H7 (cell line): ENCODE measurements at regions not wholly inside any gene's neighbourhood (a gene's known extent, or its start where the extent isn't known, plus 50 kb on each side); places are given as distances from the start of the nearest gene placed in this dataset.
"Not testable (repeated sequence)": the region's sequence is repeated elsewhere in the genome, so short reads cannot be mapped to it uniquely, and the experiment has no call there.

Experiments used
- DNase-seq: peaks from one replicate; pipeline ENCODE4 v3.0.0; 2012
- H3K27me3 ChIP-seq: 2 replicates; pipeline ENCODE4 v1.6.0; 2011; ENCODE audit warnings: mild to moderate bottlenecking, low read length; ENCODE audit not compliant: control insufficient read depth, insufficient read depth
- H3K36me3 ChIP-seq: replicated peaks from 2 replicates; pipeline ENCODE4 v1.5.1; 2011; ENCODE audit warnings: low read length; ENCODE audit not compliant: control insufficient read depth, insufficient read depth
- H3K4me3 ChIP-seq: 2 replicates; pipeline ENCODE4 v1.5.1; 2011; ENCODE audit warnings: low read depth, mild to moderate bottlenecking, control low read depth, low read length, moderate library complexity; ENCODE audit not compliant: insufficient read depth

DNA sequence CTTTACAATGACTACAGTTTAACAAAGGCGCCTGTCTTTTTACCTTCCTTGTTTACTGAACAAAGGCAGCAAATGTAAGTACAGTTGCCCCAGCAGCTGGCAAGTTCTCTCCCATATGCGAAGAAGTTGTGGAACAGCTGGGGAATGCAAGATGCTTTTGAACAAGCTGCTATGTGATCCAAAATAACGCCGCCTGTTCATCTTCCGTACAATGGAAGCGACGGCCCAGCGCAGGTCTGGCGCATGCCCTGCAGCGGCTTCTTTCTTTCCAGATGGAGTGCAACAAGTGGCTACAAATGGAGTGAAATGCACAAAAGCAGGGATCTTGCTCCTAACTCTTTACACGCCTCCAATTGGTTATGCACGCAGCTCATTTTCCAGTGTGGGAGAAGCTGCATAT is 97.0 kb upstream of the SVIL start:
- Histone ChIP-seq H3K27me3 (peaks cover 22% of the 10 kb centered on the region), H3K36me3 (no peaks in the 10 kb centered on the region), H3K4me3 (no peak overlapping the region)
- DNase-seq: no peak

DNA sequence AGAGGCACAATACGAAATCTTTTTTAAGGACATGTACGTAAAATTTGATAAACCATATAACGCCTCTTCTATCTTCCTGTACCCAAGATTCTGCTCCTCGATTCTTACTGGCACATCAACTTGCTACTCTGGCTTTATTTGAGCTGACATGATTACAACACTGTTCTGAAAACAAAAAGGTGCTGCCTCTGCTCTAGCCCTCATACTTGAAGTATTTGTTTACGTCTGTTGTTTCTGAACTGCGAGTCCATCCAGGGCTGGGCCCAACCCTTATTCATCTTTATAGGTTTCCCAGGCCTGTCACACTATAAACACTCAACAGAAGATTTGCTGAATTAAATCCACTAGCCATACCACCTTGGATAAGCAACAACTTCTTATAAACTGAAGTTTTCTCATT is 96.2 kb upstream of the SVIL start:
- Histone ChIP-seq H3K27me3 (peaks cover 17% of the 10 kb centered on the region; the same call in 1 of the 2 replicates), H3K36me3 (no peaks in the 10 kb centered on the region), H3K4me3 (no peak overlapping the region)
- no peak for DNase-seq

DNA sequence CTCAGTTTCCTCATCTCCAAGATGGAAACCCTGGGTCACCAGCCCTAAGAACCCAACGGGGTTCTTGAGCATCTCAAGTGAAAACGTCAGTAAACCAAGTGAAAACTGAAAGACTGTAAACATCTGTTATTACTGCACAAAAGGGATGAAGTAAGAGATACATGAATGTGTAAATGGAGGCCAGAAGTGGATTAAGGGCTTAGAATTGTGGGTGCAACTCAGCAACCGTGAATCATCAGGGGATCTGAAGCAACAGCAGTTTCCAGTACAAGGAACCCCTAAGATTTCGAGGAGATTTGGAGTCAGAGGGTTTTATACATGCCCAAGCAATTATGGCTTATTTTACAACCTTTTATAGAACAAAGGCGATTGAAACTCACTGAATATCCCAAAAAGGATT is 95.7 kb upstream of the SVIL start:
- Histone ChIP-seq H3K36me3 (no peaks in the 10 kb centered on the region), H3K4me3 (no peak overlapping the region), H3K27me3 (peaks cover 17% of the 10 kb centered on the region; the same call in 1 of the 2 replicates)
- DNase-seq: no peak

DNA sequence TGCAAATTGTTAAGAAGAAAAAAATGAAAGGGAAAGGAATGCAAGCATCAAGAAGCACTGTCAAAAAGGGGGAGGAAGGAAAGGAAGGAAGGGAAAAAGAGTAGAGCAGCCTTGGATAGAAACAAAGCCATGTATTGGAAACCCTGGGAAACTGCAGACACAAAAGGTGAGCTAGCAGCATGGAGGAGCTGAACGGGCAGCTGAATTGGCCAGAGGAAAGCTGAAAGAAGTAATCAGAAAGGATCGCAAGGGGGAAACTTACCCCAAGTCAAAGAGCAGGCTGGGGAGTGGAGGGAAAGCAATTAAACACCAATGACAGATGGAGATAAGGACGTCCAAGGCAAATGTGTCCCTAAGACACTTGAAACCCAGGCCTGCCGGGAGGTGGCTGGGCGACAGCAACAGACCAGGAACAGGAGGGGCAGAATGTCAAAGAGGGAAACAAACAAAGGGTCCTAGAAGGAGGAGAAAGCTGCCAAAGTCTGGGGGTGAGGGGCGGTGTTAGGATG is 93.8 kb upstream of the SVIL start:
- Histone ChIP-seq H3K4me3 (no peak overlapping the region), H3K36me3 (no peaks in the 10 kb centered on the region), H3K27me3 (peaks cover 2% of the 10 kb centered on the region; the same call in 1 of the 2 replicates)
- peak; percentile 52 for DNase-seq

DNA sequence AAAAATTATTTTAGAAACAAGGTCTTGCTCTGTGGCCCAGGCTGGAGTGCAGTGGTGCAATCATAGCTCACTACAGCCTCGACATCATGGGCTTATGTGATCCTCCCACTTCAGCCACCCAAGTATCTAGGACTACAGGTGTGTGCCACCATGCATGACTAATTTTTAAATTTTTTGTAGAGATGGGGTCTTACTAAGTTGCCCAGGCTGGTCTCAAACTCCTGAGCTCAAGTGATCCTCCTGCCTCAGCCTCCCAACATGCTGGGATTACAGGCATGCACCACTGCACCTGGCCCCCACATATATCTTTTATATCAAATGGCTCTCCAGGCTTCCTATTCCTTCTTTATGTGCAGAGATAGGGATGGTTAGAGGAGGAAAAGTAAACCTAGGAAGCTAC is 91.2 kb upstream of the SVIL start:
- not testable (repeated sequence) for DNase-seq, H3K4me3 ChIP-seq

DNA sequence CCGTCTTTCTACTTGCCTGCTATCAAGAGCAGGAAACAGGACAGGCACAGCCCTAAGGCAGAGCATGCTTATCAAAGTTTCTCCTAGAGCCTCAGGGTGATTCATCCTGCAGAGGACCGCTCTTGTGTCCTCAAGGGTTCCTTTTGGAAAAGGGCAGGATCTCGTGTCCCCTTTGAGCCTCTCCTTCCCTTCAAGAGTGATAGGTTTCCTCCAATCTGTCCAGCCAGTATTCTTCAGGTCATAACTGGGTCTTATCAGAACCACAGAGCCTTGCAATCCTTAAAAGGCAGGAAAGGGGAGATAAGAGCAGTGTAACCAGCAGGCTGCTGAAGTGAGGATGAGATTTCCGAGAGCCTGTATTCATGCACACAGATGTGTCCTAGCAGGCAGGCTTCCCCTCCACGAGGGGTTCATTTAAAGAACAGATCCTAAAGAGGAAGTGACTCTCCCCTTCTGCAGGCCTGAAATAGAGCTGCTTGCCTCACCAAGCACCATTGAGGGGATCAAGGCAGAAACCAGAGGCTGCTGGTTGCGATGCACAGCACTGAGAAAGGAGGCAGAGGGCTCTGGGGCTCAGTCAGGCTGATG is 90.5 kb upstream of the SVIL start:
- H3K27me3 ChIP-seq: no peaks in the 10 kb centered on the region
- no peak for DNase-seq
- H3K4me3 ChIP-seq: no peak overlapping the region

More for the DNA sequence above, 91.2 kb upstream of the SVIL start:
- not testable (repeated sequence) for H3K36me3 ChIP-seq, H3K27me3 ChIP-seq

DNA sequence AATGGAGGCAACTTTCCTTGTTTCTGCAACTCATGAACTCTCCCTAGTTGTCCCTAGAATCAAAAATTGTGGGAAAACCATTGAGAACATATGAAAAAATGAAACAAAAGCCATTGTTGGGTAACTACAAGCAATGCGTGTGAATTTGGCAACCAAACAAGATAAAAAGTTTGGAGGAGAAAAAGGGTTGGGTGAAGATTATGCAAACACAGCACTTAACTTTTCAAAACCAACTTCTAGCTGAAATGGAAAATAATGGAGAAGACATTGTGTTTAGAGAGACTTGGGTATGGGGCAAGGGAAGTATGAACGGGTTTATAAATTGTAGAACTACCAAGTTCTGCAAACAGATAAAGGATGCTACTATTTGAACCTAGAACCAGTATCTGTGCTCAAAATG is 89.0 kb upstream of the SVIL start:
- no peaks in the 10 kb centered on the region for H3K36me3 ChIP-seq
- DNase-seq: no peak
- no peaks in the 10 kb centered on the region for H3K27me3 ChIP-seq
- H3K4me3 ChIP-seq: no peak overlapping the region

More for the DNA sequence above, 90.5 kb upstream of the SVIL start:
- H3K36me3 ChIP-seq: no peaks in the 10 kb centered on the region

DNA sequence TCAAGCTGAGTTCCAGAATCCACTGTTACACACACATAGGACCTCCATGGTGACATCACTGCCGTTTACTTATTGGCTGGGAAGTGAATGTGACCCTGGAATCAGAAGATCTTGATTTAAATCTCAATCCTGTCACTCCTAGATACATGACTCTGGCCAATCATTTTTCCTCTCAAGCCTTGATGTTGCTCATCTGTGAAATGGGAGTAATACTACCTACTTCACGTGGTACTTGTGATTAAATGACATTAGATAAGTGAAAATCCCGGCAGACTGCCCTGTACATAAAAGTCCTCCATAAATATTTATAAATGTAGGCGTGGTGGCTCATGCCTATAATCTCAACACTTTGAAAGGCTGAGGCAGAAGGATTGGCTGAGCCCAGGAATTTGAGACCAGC is 88.0 kb upstream of the SVIL start:
- H3K27me3 ChIP-seq: no peaks in the 10 kb centered on the region
- no peak overlapping the region for H3K4me3 ChIP-seq
- H3K36me3 ChIP-seq: no peaks in the 10 kb centered on the region
- no peak for DNase-seq

DNA sequence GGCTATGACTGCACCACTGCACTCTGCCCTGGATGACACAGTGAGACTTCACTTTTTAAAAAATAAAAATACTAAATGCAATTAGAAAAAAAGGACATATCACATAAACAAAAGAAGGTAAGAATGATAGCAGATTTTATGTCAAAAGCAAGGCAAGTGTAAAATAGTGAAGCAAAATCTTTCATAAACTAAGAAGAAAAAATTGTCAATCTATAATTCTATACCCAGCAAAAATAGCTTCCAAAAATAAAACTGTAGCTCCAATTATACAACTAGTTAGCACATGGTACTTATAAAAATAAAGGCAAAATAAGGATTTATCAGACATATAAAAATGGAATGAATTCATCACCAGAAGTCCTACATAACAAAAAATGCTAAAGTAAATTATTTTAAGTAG is 85.4 kb upstream of the SVIL start:
- H3K36me3 ChIP-seq: no peaks in the 10 kb centered on the region

DNA sequence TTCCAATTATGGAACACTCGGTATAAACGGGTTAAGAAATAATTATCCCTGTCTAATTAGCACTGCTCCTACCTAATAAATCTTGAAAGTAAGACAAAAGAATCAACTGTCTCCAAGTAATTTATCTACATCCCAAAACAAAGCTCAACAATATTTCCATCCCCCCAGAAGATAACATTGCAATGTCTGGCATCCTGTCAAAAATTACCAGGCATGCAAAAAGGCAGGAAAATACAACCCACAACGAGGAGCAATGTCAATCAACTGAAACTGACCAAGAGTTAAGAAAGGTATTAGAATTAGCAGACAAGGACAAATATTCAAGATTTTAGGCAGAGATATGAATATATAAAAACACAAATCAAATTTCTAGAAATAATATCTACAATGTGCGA is 84.5 kb upstream of the SVIL start:
- DNase-seq: no peak
- Histone ChIP-seq H3K4me3 (no peak overlapping the region), H3K36me3 (no peaks in the 10 kb centered on the region), H3K27me3 (no peaks in the 10 kb centered on the region)

More for the DNA sequence above, 85.4 kb upstream of the SVIL start:
- no peaks in the 10 kb centered on the region for H3K27me3 ChIP-seq
- H3K4me3 ChIP-seq: no peak overlapping the region
- DNase-seq: no peak

DNA sequence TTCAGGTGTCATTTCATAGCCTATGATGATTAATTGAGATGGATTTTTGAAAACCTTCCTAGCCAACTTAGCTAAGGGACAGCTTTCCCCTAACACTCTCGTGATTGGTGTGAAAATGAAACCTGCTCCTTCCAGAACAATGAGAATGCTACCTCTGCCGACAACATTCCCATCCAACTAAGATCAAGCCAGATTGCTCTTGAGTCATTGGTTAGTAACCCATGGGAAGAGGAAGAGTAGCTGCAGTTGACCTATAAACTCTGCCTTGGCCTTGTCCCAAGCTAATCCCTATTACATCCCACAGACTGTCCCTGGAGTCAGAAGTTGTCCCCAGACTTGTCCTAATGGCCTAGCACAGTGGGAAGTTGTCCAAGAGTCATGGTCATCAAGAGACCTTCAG is 80.5 kb upstream of the SVIL start:
- DNase-seq: no peak
- H3K36me3 ChIP-seq: no peaks in the 10 kb centered on the region
- H3K4me3 ChIP-seq: no peak overlapping the region
- no peaks in the 10 kb centered on the region for H3K27me3 ChIP-seq

DNA sequence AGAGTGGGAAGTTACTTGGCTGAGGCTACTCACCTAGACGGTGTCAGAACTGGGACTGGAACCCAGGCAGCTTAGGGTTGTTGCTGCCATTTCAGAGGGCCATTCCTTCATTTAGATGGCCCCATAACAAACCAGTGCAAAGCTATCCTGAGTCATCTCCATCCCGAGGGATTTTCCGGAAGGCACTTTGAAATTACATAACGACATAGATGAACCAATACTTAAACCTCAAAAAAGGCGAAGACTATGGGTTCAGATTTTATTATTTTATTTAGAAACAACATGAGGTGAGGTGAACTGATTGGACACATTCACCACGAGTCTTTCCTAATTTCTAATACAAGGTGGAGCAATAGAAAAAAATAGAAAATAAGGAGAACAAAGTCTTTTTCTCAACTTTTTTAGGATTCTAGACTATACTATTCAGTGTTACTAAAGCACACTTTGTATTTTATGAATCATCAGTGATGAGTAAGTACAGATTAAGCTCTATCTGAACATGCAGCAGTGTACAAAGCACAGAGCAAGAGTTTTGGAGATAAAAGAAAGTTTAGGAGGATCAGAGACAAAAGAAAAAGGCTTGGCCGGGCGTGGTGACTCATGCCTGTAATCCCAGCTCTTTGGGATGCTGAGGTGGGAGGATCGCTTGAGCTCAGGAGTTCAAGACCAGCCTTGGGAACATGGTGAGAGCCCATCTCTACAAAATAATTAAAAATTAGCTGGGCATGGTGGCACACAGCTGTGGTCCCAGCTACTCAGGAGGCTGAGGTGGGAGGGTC is 79.5 kb upstream of the SVIL start:
- Histone ChIP-seq H3K4me3 (no peak overlapping the region), H3K36me3 (no peaks in the 10 kb centered on the region), H3K27me3 (no peaks in the 10 kb centered on the region)
- no peak for DNase-seq

DNA sequence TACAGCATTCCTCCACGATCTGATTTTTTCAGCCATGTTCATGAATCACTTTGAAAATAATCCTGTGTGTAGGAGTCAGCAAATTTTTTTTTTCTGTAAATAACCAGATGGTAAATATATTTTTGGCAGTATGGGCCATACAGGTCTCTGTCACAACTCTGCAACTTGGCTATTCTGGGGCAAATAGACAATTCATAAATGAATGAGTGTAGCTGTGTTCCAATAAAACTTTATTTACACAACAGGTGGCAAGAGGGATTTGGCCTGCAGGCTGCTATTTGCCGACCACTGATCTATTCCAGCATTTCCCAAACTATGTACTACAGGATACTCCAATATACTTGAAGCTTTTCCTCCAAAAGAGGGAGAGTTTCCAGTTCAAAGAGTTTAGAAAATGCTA is 78.7 kb upstream of the SVIL start:
- no peak overlapping the region for H3K4me3 ChIP-seq
- no peak for DNase-seq
- no peaks in the 10 kb centered on the region for H3K27me3 ChIP-seq
- H3K36me3 ChIP-seq: no peaks in the 10 kb centered on the region

DNA sequence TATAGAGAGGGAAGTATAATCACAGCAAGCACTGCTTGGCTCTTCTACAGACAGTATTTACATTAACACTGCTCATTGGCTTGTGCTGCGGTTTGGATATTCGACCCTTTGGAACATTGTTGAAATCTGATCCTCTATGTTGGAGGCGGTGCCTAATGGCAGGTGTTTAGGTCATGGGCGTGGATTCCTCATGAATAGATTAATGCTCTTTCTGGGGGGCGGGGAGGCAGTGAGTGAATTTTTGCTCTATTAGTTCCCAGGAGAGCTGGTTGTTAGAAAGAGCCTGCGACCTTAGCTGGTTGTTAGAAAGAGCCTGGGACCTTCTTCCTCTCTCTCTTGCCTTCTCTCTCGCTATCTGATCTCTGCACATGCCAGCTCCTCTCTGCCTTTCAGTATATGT is 77.3 kb upstream of the SVIL start:
- Histone ChIP-seq H3K4me3 (no peak overlapping the region), H3K36me3 (no peaks in the 10 kb centered on the region), H3K27me3 (no peaks in the 10 kb centered on the region)
- peak; percentile 68 for DNase-seq

DNA sequence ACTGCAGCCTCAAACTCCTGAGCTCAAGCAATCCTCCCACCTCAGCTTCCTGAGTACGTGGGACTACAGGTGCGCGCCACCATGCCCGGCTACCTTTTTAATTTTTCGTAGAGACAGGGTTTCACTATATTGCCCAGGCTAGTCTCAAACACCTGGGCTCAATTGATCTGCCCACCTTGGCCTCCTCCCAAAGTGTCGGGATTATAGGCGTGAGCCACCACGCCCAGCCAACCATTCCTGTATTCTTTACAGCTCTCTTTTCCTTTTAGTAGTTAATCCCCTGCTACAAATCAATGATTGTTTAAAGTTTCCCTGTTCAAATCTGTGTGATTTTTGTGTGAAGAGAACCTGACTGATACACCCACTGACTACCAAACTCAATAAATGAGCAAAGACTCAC is 75.4 kb upstream of the SVIL start:
- no peak for DNase-seq
- H3K4me3 ChIP-seq: no peak overlapping the region
- no peaks in the 10 kb centered on the region for H3K36me3 ChIP-seq
- no peaks in the 10 kb centered on the region for H3K27me3 ChIP-seq
